BLaER1 (cell line): ENCODE measurements at regions not wholly inside any gene's neighbourhood (a gene's known extent, or its start where the extent isn't known, plus 50 kb on each side); places are given as distances from the start of the nearest gene placed in this dataset.
A peak's percentile ranks its signal among the peaks of the same experiment; 100 is the strongest.

ENCODE experiments used
- H3K27ac ChIP-seq: shearing (Covaris generic); formaldehyde crosslinking; 2 replicates; pipeline ENCODE4 v1.8.1; 2022
- H3K27me3 ChIP-seq: shearing (Covaris generic); formaldehyde crosslinking; 2 replicates; pipeline ENCODE4 v1.8.1; 2022
- H3K36me3 ChIP-seq: shearing (Covaris generic); formaldehyde crosslinking; 2 replicates; pipeline ENCODE4 v1.8.1; 2022
- H3K4me1 ChIP-seq: shearing (Covaris generic); formaldehyde crosslinking; 2 replicates; pipeline ENCODE4 v1.8.1; 2022
- H3K4me2 ChIP-seq: shearing (Covaris generic); formaldehyde crosslinking; 2 replicates; pipeline ENCODE4 v1.8.1; 2022
- H3K4me3 ChIP-seq: shearing (Covaris generic); formaldehyde crosslinking; 2 replicates; pipeline ENCODE4 v1.8.1; 2022
- H3K9ac ChIP-seq: shearing (Covaris generic); formaldehyde crosslinking; 2 replicates; pipeline ENCODE4 v1.8.1; 2022
- H3K9me3 ChIP-seq: shearing (Covaris generic); formaldehyde crosslinking; 2 replicates; pipeline ENCODE4 v1.8.1; 2022
- H4K20me1 ChIP-seq: shearing (Covaris generic); formaldehyde crosslinking; 2 replicates; pipeline ENCODE4 v1.8.1; 2022
- Cebpa-rat ChIP-seq: shearing (Covaris generic); IDR thresholded peaks from 2 replicates; pipeline ENCODE4 v1.8.1; 2022

GRCh38 chr5:40045429-40045828 lies 620.6 kb upstream of the DAB2 start:
- no peak for TF ChIP-seq Cebpa-rat
- no peaks in the 10 kb centered on the region for H3K9me3 ChIP-seq
- no peak overlapping the region for H3K27ac ChIP-seq
- H4K20me1 ChIP-seq = no peaks in the 10 kb centered on the region
- no peaks in the 10 kb centered on the region for H3K4me1 ChIP-seq
- no peak overlapping the region for H3K4me2 ChIP-seq
- no peak overlapping the region for H3K9ac ChIP-seq
- no peaks in the 10 kb centered on the region for H3K36me3 ChIP-seq
- no peak overlapping the region for H3K4me3 ChIP-seq
- H3K27me3 ChIP-seq = no peaks in the 10 kb centered on the region

- Histone ChIP-seq H3K4me3 (no peak overlapping the region), H3K27me3 (no peaks in the 10 kb centered on the region), H3K4me1 (no peaks in the 10 kb centered on the region), H4K20me1 (no peaks in the 10 kb centered on the region), H3K36me3 (no peaks in the 10 kb centered on the region), H3K4me2 (no peak overlapping the region), H3K9me3 (no peaks in the 10 kb centered on the region), H3K27ac (no peak overlapping the region), H3K9ac (no peak overlapping the region)
- TF ChIP-seq Cebpa-rat = no peak
Measured at GRCh38 chr5:40043916-40044315, 619.1 kb upstream of the DAB2 start.

- no peak overlapping the region for H3K9ac ChIP-seq
- H3K9me3 ChIP-seq = no peaks in the 10 kb centered on the region
- no peaks in the 10 kb centered on the region for H3K36me3 ChIP-seq
- no peaks in the 10 kb centered on the region for H3K27me3 ChIP-seq
- no peak overlapping the region for H3K27ac ChIP-seq
- no peaks in the 10 kb centered on the region for H3K4me1 ChIP-seq
- TF ChIP-seq Cebpa-rat = no peak
- no peak overlapping the region for H3K4me2 ChIP-seq
- no peak overlapping the region for H3K4me3 ChIP-seq
- no peaks in the 10 kb centered on the region for H4K20me1 ChIP-seq
Measured at GRCh38 chr5:40041452-40041851, 616.7 kb upstream of the DAB2 start.

- no peaks in the 10 kb centered on the region for H3K36me3 ChIP-seq
- no peaks in the 10 kb centered on the region for H4K20me1 ChIP-seq
- no peaks in the 10 kb centered on the region for H3K9me3 ChIP-seq
- H3K4me1 ChIP-seq = peaks cover 9% of the 10 kb centered on the region
- no peak for TF ChIP-seq Cebpa-rat
- H3K4me3 ChIP-seq = no peak overlapping the region
- H3K4me2 ChIP-seq = no peak overlapping the region
- H3K9ac ChIP-seq = no peak overlapping the region
- no peaks in the 10 kb centered on the region for H3K27me3 ChIP-seq
- H3K27ac ChIP-seq = no peak overlapping the region
Measured at GRCh38 chr5:40037713-40038112, 612.9 kb upstream of the DAB2 start.

- Histone ChIP-seq H3K27me3 (no peaks in the 10 kb centered on the region), H3K36me3 (no peaks in the 10 kb centered on the region), H3K9me3 (no peaks in the 10 kb centered on the region), H3K27ac (no peak overlapping the region), H3K4me2 (no peak overlapping the region), H3K4me3 (no peak overlapping the region), H3K4me1 (peaks cover 9% of the 10 kb centered on the region), H3K9ac (no peak overlapping the region), H4K20me1 (no peaks in the 10 kb centered on the region)
- no peak for TF ChIP-seq Cebpa-rat
Measured at GRCh38 chr5:40034441-40034840, 609.7 kb upstream of the DAB2 start.

- Histone ChIP-seq H3K4me1 (peaks cover 9% of the 10 kb centered on the region), H3K4me2 (peak overlapping the region; percentile 35), H3K9me3 (no peaks in the 10 kb centered on the region), H3K27me3 (no peaks in the 10 kb centered on the region), H3K27ac (no peak overlapping the region), H4K20me1 (no peaks in the 10 kb centered on the region), H3K9ac (no peak overlapping the region), H3K36me3 (no peaks in the 10 kb centered on the region), H3K4me3 (no peak overlapping the region)
- no peak for TF ChIP-seq Cebpa-rat
Measured at GRCh38 chr5:40033411-40033810, 608.6 kb upstream of the DAB2 start.

- peak overlapping the region; percentile 35 for H3K4me2 ChIP-seq
- TF ChIP-seq Cebpa-rat = no peak
- H3K27ac ChIP-seq = no peak overlapping the region
- H3K9me3 ChIP-seq = no peaks in the 10 kb centered on the region
- H3K4me1 ChIP-seq = peaks cover 9% of the 10 kb centered on the region
- no peak overlapping the region for H3K9ac ChIP-seq
- no peak overlapping the region for H3K4me3 ChIP-seq
- no peaks in the 10 kb centered on the region for H3K27me3 ChIP-seq
- H3K36me3 ChIP-seq = no peaks in the 10 kb centered on the region
- H4K20me1 ChIP-seq = no peaks in the 10 kb centered on the region
Measured at GRCh38 chr5:40033009-40033408, 608.2 kb upstream of the DAB2 start.

GRCh38 chr5:40030661-40031060 lies 605.9 kb upstream of the DAB2 start:
- Histone ChIP-seq H3K4me2 (no peak overlapping the region), H3K4me3 (no peak overlapping the region)
- no peak for TF ChIP-seq Cebpa-rat

GRCh38 chr5:40029711-40030495 lies 605.1 kb upstream of the DAB2 start:
- Histone ChIP-seq H3K36me3 (no peaks in the 10 kb centered on the region), H3K27me3 (no peaks in the 10 kb centered on the region), H3K4me2 (no peak overlapping the region), H3K9ac (no peak overlapping the region), H3K4me3 (no peak overlapping the region), H3K27ac (no peak overlapping the region), H3K9me3 (no peaks in the 10 kb centered on the region), H4K20me1 (no peaks in the 10 kb centered on the region), H3K4me1 (peaks cover 9% of the 10 kb centered on the region)
- TF ChIP-seq Cebpa-rat = no peak

More at GRCh38 chr5:40030661-40031060, 605.9 kb upstream of the DAB2 start:
- no peaks in the 10 kb centered on the region for H3K36me3 ChIP-seq
- no peak overlapping the region for H3K9ac ChIP-seq
- H3K9me3 ChIP-seq = no peaks in the 10 kb centered on the region
- no peaks in the 10 kb centered on the region for H3K27me3 ChIP-seq
- H3K27ac ChIP-seq = no peak overlapping the region
- no peaks in the 10 kb centered on the region for H4K20me1 ChIP-seq
- H3K4me1 ChIP-seq = peaks cover 9% of the 10 kb centered on the region

GRCh38 chr5:40027400-40027799 lies 602.6 kb upstream of the DAB2 start:
- H3K4me2 ChIP-seq = no peak overlapping the region
- no peaks in the 10 kb centered on the region for H3K27me3 ChIP-seq
- no peak overlapping the region for H3K9ac ChIP-seq
- no peak overlapping the region for H3K4me3 ChIP-seq
- no peak overlapping the region for H3K27ac ChIP-seq
- H4K20me1 ChIP-seq = no peaks in the 10 kb centered on the region
- H3K36me3 ChIP-seq = no peaks in the 10 kb centered on the region
- no peaks in the 10 kb centered on the region for H3K4me1 ChIP-seq
- TF ChIP-seq Cebpa-rat = no peak
- H3K9me3 ChIP-seq = no peaks in the 10 kb centered on the region
